GM18907 (cell line): ENCODE measurements at regions not wholly inside any gene's neighbourhood (a gene's known extent, or its start where the extent isn't known, plus 50 kb on each side); places are given as distances from the start of the nearest gene placed in this dataset.

Experiments
- ATAC-seq: cut with Tn5 transposase; IDR thresholded peaks from one replicate; pipeline ENCODE4 v1.9.1; 2021; ENCODE audit warnings: mild to moderate bottlenecking, moderate library complexity; ENCODE audit not compliant: unreplicated experiment

DNA sequence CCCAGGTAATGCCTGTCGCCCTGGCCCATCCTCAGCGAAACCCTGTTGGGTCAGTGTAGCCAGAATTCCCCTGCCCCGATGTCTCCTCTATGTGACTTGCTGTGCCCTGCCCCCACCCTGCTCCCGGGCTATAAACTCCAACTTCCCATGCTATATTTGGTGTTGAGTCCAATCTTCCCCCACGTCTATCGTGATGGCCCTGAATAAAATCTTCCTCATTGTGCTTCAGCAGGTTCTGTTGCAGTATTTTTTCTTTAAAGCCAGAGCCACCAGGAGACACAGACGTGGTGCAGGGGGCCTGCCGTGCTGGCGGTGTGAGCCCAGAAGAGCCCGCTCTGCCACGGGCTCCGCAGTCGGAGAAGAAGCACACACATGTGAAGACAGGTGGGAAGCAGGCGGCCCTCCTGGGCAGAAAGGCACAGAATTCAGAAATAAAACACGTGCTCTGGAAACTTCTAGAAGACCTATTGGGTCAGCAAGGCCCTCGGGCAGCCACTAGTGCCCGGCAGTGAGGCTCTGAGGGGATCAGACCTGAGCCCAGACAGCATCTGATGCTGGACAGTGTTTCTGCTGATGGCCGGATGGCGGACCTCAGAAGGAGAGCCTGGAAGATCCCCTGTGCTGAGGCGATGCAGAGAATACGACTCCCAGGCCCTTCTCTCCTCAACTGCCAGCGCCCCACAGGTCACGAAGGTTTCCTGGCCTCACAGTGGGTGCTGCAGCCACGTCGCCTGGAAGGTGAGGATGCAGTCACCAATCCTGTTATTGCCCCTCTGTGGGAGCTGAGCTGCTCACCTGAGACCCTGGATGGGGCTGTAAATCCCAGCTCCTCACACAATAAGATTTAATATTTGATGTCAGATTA, 501.9 kb downstream of the BRD1 start:
- no peak for ATAC-seq

DNA sequence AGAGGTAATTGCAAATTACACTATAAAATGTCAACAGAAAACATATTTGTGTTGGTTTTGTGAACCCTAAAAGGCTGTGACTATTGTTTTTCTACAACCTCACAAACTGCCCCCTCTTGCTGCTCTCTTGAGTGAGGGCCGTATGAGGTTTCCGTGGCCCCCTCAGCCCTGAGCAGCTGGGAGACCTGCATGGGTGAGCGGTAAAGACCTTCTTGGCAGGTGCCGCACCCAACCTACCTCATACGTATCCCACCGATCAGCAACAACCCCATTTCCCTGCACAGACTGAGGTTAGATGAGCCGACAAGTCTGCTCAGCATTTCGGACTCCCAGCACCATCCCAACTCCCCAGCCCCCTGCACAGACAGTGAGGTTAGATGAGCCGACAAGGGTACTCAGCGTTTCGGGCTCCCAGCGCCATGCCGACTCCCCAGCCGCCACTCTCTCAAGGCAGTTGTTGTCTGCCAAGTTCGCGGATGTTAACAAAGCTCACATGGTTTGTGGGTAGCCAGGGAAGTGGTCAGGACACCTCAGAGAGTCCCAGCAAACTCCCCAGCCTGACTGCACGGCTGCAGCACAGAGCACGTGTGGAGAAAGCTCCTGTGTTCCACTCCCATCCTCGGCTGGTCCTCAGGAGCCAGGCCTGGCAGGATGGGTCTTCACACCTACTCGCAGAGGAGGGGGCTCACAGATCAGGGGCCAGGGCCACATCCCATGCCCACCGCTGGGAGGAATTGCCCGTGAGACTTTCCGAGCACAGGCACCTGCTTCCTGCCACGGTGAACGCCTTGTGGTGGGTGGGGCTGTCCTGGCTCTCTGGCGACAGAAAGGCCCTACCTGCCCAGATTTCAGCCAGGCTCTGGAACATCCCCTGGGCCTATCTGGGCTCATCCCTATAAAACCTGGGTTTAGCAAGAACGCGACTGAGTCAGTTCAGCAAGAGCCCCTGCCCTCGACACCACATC, 502.9 kb downstream of the BRD1 start:
- no peak for ATAC-seq

DNA sequence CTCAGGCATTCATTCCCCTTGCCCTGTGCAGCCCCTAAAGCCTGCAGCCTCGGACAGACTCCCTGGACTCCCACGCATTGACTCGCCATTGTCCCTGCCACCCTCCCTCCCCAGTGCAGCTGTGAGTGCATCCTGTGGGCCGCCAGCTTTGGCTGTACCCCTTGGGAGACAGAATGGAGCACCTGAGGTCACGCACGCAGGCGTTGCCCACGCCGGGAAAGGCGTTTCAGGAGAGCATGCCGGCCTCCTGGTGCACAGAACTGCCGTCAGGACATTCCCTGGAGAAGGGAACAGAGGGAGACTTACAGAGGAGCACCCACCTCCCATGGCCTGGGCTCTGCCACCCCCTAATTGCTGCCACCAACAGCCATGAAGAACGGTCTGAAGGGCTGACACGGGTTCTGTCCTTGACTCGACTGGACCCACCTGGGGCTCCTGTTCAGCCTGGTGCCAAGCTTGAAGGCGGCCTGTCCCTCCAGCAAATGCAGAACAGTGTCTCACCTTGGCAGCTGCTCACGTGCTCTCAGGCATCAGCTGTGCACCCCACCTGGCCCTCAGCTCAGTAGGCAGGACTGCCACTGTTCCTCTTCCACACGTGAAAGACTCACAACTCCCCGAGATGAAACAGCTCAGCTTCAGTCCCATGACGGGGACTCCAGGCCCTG, 503.8 kb downstream of the BRD1 start:
- no peak for ATAC-seq

DNA sequence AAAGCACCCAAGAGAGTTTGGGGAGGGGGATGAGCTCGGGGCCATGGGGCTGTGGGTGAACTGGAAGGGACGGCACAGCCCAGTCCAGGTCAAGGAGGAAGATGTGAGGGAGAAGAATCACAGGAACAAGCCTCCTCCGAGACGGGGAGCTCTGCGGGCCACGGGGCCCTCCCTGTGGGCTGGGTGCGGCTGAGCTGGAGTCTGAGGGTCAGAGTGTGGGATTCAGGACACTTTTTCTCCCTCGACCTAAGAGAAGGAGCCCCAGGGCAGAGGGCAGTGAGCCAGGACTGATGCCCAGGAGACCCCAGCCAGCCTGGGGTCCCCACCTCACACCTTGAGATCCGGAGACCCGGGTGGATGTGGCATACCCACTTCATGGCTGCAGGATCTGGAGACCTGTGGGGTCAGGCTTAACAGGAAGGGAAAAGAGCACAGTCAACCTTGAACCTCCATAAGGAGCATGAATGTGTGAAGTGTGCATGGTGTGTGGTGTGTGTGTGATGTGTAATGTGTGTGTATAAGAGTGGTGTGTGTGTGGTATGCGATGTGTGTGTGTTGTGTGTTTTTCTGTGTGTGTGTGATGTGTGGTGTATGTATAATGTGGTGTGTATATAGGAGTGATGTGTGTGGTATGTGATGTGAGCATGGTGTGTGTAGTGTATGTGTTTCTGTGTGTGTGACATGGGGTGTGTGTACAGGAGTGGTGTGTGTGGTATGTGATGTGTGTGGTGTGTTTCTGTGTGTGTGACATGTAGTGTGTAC, 504.6 kb downstream of the BRD1 start:
- ATAC-seq, result no peak

DNA sequence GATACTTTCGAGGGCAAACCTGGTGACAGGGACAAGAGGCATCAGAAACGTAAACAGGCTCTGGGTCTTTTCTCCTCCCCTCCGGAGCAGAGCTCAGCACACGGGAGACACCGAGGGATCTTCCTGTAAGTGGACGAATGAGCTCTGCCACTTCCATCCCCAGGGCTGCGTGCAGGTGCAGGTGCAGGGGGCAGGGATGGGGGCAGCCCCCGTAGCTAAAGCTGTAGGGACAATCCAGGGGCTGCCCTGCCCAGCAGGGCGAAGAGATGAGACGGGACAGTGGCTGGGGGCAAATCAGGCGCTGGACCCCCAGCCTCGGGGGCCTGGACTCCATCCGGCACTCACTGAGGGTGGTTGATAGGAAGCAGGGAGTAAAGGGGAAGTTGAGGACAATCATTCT, 505.4 kb downstream of the BRD1 start:
- ATAC-seq, result no peak

DNA sequence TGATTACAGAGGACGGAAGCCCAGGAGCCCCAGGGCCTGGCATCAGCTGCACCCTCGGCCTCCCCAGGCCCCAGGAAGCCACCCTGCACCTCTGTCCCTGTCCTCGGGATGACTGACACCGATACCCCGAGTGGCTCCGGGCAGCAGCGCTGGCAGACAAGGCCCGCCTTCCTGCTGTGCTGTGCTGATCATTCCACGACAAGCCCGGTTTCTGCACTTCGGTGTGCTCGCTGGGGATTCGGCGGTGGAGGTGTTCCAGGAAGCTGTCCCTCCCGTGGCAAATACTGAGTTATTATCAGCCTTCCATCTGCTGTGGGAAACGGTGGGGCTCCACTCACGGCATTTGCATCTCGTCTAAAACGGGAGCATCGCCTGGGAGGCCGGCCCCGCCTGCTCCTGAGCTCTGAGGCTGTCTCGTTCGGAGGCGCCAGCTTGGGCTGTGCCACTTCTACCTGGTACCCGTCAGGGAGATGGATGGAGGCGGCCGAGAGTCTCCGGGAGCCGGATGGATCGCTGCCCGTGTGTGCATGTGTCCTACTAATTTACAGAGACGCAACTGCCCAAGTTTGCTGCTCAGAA, 506.1 kb downstream of the BRD1 start:
- ATAC-seq, result no peak

DNA sequence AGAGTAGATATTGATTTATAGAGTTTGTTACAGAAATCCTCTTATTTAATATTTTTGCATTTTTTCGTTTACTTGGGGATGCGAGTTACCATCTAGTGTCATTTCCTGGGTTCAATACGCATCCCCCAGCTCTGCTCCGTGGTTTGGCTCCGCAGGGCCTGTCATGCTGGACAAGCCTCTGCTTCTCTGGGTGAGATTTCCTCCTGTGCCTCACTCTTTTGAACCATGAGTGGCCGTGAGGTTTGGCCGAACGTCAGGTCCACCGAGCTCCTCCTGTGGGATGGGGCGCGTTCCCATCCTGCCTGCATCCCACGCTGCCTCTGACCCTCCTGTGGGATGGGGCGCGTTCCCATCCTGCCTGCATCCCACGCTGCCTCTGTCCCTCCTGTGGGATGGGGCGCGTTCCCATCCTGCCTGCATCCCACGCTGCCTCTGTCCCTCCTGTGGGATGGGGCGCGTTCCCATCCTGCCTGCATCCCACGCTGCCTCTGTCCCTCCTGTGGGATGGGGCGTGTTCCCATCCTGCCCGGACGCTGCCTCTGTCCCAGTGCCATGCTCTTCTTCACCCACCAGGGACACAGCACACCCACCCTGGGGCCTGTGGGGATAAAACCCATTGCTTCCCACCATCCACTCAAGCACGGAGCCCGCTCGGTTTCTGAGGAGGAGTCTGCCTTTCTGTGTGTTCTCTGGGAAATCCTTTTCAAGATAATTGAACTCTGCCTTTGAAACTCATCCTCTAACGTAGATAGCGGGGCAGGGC, 506.8 kb downstream of the BRD1 start:
- ATAC-seq, result no peak

DNA sequence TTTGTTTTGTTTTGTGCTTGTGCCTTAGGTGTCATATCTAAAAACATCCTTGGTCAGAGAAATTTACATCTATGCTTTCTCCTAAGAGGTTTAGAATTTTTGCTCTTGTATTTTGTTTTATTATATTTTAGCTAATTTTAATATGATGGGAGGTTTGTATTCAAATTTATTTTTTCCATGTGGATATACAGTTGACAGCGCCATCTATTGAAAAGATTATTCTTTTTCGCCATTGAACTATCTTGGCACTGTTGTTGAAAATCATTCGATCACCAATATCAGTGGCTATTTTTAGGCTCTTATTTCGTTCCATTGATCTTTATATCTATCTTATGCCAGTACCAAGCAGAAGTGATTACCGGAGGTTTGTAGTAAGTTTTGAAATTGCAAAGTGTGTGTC, 510.3 kb downstream of the BRD1 start:
- no peak for ATAC-seq

DNA sequence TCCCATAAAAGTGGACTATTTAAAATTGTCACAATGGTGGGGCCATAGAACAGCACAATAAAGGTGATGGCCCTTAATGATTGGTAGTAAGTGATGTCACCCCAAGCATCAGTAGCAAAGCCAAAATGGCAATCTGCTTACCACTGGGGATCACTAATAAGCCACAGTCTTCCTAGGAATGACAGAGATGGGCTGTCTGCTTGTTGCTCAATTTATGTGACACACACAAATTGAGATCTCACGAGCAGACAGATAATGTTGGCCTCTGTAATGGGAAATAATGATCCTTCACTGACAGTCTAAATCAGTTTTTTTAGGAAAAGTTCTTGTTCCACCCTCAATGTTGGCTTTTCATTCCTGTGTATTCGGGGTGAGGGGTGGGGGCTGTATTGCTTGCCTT, 515.1 kb downstream of the BRD1 start:
- no peak for ATAC-seq

DNA sequence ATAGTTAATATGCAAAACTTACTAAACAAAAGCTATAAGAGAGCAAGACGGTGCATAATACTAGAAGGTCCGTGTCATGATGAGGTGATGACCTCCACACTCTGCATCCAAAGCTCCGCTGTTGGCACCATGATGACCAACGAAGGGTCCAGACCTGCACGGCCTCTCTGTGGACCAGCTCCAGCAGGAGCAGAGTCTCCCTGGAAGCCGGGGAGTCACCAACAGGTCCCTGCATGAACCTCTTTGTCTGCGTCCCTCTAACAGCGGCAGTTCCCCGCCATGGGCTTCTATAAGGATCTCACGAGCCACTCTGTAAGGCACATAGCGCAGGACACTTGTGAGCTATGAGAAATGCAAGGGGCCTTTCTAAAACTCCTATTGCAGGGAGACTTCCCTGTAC, 517.3 kb downstream of the BRD1 start:
- ATAC-seq, result no peak

DNA sequence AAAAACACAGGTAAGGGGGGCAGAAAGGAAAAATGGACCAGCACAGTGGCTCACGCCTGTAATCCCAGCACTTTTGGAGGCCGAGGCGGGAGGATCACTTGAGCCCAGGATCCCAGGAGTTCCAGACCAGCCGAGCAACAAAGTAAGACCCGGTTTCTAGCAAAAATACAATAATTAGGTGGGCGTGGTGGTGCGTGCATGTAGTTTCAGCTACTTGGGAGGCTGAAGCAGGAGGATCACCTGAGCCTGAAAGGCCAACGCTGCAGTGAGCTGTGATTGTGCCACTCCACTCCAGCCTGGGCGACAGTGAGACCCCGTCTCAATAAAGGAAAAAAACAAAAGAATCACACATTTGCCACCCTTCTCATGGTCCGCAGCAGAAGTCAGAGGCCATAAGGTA, 519.4 kb downstream of the BRD1 start:
- ATAC-seq, result no peak

DNA sequence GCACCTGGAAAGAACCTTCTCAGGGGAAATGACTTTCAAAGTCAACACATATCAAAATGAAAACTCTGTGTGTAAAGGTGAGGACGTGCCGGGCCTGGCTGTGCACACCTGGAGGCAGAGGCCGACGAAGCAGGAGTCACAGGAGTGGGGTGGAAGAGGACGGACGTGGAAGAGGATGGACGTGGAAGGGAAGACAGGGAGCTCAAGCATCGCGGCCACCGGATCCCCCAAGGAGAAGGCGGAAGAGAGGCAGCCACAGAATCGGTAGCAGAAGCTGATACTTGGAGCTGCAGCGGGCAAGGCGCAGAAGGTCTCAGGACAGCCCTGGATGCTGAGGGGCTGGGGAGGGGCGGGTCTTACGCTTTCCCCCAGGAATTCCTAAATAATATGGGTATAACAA, 519.8 kb downstream of the BRD1 start:
- no peak for ATAC-seq

DNA sequence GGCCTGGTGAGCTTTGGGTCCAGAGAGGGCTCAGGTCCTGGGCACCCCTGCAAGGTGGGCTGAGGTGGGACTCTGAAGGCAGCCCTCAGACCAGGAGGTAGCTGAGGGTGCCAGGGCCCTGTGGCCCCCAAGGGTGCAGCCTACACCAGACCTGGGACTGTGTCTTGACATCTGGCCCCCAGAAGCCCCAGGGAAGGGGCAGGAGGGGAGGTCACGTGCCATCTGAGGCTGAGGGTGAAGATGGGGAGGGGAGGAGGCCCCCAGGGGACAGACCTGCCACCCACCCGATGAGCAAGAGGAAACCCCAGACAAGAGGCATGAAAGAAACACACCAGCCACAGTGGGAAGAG, 520.2 kb downstream of the BRD1 start:
- no peak for ATAC-seq

DNA sequence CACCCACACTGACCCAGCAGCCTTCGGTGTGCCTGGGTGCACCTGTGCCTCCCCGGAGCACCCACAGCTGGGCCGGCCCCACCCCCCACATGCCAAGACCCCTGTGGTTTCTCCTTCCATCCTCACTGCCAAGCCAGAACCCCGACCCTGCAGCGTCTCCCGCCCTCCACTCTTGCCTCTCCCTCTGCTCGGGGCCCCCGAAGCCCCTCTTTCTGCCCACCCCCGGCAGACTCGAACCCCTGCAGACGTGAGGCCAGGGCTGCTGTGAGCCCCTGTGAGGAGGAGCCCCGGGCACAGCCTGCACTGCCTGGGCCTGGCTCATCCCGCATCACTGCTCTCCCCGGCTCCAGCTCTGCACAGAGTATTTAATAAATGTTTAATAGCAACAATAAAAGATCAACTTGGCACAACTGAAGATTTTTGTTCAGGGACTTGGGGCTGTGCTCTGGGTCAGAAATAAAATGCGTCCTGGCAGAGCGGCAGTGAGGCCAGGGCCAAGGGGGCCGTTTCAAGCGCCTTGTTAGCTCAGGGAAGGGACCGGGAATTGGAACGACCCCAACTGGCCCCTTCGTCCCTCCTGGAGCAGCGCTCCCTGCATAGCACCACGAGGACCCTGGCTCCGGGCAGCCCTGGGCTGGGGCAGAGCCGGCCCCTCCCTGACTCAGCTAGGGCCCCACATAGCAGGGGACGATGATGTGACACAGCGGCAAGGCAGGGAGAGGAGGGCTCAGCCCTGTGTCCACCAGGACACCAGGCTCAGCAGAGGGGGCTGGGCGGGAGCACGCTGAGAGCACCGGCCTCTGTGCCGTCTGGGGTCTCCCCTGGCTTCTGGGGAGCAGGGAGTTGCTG, 520.8 kb downstream of the BRD1 start:
- ATAC-seq, result no peak

DNA sequence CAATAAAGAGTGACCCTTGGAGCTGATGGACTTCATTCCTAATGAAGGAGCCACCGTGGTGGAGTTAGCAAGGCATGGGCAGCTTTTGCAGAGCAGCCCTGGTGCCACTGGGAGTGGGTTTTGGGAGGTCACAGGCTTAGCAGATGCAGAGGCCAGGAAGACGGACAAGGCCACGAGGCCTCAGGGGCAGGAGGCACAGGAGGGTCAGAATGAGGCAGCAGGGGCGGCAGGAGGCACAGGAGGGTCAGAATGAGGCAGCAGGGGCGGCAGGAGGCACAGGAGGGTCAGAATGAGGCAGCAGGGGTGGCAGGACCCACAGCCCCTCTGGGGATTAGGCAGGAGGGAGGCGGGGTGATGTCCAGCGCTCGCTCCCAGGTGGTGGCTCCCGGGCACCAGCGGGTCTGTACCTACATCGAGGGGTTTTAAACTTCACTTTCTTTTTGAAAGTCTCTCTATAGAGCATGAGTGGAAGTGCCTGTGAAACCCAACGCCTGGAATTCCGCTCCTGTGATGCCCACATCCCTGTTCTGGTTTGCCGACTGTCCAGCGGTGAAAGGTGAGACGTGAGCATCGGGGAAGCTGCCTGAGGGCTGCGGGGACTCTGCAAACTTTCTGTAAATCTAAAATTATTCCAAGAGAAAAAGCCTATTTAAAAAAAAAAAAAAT, 521.6 kb downstream of the BRD1 start:
- ATAC-seq, result no peak

DNA sequence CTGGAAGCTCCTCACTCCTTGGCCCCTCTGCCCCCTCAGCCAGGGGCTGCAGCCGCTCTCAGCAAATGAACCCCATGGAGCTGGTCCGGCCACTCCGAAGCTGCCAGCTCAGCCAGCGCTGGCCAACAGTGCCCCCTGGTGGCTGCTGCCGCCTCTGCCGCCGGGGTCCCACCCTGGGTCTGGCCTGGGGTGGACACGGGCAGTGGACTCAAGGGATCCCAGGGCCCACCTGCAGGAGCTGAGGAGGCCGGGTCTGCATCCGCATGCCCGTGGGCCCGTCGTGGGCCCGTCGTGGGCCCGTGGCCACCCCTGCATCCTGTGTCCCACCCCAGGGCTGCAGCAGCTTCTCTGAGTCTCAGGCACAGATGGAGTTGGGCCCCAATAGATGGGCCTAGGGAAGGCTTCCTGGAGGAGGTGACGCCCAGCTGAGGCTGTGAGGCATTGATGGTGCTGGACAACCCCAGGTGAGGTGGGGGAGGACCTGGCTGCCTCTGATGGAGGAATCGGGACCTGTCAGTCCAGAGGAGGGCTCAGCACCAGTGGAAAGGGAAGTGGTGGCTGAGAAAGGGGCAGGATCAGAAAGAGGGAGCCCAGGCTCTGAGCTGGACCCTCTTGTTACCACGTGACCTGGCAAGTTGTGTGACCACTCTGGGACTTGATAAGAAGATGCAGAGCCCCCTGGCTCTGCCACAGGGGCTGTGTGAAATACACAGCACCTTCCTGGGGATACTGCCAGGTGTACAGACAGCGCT, 522.3 kb downstream of the BRD1 start:
- no peak for ATAC-seq

DNA sequence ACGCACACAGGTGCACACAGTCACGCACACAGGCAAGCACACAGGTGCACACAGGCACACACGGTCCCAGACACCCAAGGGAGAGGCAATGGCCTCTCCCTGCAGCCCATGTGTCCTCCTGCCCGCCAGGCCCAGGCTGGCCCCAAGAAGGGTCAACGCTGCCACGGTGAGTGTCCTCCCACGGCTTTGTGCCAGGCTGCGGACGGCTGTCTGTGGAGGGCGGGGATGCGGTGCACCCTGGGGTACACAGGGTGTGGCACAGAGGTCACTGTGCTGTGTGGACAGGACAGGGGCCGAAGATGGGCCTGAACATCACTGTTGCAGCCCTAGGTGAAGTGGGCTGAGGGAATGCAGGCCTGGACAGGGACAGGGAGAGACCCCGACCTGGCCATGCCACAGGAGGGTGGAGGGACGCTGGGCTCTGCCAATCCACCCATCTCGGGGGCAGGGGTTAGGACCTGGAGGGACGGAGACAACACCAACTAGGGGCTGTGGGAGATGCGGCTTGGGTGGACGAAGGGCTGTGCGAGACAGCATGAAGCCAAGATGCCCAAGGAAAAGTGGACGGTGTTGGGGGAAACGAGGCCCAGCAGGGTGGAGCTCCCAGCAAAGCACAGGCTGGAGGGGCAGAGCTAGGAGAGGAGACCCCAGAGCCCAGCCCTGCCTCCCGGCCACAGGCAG, 523.8 kb downstream of the BRD1 start:
- ATAC-seq, result no peak
